AG04450 (cell line): ENCODE measurements at regions not wholly inside any gene's neighbourhood (a gene's known extent, or its start where the extent isn't known, plus 50 kb on each side); places are given as distances from the start of the nearest gene placed in this dataset.

Source experiments
- CTCF ChIA-PET: fragments of 300-600, 350-600 bp; formaldehyde crosslinking; extraction: SDS; loops from one replicate; lab custom pipeline; 2022; ENCODE audit warnings: antibody characterized with exemption, inconsistent platforms; lab: Charles Lee
- POLR2A ChIA-PET: fragments of 350-600 bp; formaldehyde crosslinking; extraction: SDS; loops from one replicate; lab custom pipeline; 2021; ENCODE audit warnings: antibody characterized with exemption, inconsistent platforms; lab: Yijun Ruan, JAX
- DNase-seq: peaks from one replicate; pipeline ENCODE4 v3.0.0-alpha.2; 2011; ENCODE audit warnings: low read depth, low spot score
- H3K27ac ChIP-seq: one replicate; pipeline ENCODE4 v1.5.1; 2012; ENCODE audit warnings: low read depth, low read length, control low read depth
- H3K27me3 ChIP-seq: one replicate; pipeline ENCODE4 v1.6.0; 2012; ENCODE audit warnings: low read length; ENCODE audit not compliant: control insufficient read depth, insufficient read depth
- H3K4me3 ChIP-seq: 2 replicates; pipeline ENCODE4 v1.5.1; 2011; ENCODE audit warnings: mild to moderate bottlenecking, low read depth, low read length, control low read depth
- H3K9me3 ChIP-seq: 2 replicates; pipeline ENCODE4 v1.5.1; 2012; ENCODE audit warnings: low read length; ENCODE audit not compliant: control insufficient read depth, insufficient read depth
- TF ChIP-seq, protein P1 (sequence below): IDR thresholded peaks from 2 replicates; pipeline ENCODE4 v1.5.1; 2011; ENCODE audit warnings: low read depth, low read length, control low read depth, inconsistent platforms

DNA sequence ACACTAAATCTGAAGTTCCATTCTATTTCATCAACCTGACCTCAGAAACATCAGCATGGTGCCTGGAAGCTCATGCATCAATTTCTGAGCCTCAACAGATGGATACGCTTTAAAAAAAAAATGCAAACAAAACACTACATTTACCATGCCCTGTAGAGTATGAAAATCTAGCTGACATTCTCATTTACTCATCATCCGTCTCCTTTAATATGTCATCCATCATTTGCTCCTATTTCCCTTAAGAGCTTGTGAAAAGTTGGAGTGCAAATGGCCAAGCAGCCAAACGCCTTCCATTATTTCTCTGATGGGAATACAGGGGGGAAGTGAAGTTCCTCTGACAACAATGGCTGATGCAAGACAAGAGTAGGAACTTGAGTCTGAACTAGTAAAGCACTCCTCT is 295.0 kb downstream of the TGFB2 start:
- no peaks in the 10 kb centered on the region for H3K27me3 ChIP-seq
- ChIA-PET POLR2A (no interaction called here), CTCF (no interaction called here)

DNA sequence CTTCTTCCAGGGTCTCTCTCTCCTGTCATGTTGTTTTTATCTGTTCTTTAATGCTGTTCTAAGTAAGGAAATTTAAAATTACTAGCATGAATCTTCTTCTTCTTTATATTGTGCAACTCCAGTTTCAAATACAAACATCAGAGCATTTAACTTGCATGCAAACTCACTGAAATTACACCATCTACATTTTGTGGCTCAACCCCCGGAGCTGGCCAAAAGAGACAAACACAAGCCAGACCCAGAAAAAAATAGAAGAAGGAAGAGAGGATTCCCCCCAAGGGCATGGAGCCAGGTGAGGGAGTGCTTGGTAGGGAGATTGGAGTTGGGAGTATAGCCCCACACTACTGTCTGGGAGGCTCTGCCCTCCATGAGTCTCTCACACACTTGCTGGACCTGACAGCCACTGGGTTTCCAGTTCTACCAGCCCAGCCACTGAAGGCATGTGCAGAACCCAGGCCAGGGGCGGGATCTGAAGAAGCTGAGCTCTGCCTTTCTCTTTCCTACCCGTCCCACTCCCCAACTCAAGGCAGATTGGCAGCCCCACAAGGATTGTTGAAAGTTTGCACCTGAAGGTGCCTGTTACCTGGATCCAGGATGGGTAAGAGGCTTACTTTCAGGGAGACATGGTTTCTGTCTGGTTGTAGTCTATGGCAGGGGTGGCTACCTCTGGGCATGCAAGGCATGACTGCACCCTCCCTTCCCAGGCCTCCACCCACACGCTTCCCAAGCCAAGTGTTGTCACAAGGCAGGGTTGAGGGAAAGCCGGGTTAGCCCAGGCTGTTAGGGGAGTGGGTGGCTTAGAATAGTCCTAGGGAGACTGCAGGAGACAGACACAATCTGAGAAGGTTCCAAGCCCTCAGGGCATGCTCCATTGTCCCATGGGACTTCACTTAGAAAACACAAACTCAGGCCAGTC is 297.2 kb downstream of the TGFB2 start:
- ChIA-PET POLR2A (no interaction called here), CTCF (no interaction called here)
- Histone ChIP-seq H3K27me3 (no peaks in the 10 kb centered on the region), H3K4me3 (no peak overlapping the region), H3K27ac (peak overlapping the region; percentile 31), H3K9me3 (no peaks in the 10 kb centered on the region)
- TF ChIP-seq, protein P1, sequence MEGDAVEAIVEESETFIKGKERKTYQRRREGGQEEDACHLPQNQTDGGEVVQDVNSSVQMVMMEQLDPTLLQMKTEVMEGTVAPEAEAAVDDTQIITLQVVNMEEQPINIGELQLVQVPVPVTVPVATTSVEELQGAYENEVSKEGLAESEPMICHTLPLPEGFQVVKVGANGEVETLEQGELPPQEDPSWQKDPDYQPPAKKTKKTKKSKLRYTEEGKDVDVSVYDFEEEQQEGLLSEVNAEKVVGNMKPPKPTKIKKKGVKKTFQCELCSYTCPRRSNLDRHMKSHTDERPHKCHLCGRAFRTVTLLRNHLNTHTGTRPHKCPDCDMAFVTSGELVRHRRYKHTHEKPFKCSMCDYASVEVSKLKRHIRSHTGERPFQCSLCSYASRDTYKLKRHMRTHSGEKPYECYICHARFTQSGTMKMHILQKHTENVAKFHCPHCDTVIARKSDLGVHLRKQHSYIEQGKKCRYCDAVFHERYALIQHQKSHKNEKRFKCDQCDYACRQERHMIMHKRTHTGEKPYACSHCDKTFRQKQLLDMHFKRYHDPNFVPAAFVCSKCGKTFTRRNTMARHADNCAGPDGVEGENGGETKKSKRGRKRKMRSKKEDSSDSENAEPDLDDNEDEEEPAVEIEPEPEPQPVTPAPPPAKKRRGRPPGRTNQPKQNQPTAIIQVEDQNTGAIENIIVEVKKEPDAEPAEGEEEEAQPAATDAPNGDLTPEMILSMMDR = no peak
- no peak for DNase-seq

More for the DNA sequence above, 295.0 kb downstream of the TGFB2 start:
- DNase-seq = no peak
- H3K9me3 ChIP-seq = no peaks in the 10 kb centered on the region
- no peak overlapping the region for H3K4me3 ChIP-seq
- TF ChIP-seq, protein P1 = no peak
- H3K27ac ChIP-seq = no peak overlapping the region

DNA sequence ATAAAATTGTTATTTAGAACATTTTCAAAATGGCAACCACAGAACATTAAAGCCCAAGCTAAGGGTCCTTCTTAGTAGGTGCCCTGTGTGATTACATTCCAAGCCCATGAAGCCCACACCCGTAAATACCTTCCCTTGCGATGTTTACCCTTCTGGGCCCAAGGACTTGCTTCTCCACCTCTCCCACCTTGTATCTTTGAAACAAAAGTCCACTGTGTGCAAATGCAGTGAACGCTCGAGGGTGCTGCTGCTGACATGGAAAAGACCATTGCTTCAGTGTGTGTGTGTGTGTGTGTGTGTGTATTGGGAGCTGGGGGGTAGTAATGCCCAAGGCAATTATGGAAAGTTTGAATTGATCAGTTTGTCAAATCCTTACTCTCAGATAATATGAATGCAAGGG is 298.1 kb downstream of the TGFB2 start:
- Histone ChIP-seq H3K27me3 (no peaks in the 10 kb centered on the region), H3K27ac (no peak overlapping the region), H3K9me3 (no peaks in the 10 kb centered on the region), H3K4me3 (no peak overlapping the region)
- POLR2A ChIA-PET = no interaction called here
- DNase-seq = no peak
- CTCF ChIA-PET = no interaction called here
- TF ChIP-seq, protein P1 = no peak

GRCh38 chr1:218643926-218644325 is 298.8 kb downstream of the TGFB2 start:
- CTCF ChIA-PET = no interaction called here
- H3K9me3 ChIP-seq = no peaks in the 10 kb centered on the region

DNA sequence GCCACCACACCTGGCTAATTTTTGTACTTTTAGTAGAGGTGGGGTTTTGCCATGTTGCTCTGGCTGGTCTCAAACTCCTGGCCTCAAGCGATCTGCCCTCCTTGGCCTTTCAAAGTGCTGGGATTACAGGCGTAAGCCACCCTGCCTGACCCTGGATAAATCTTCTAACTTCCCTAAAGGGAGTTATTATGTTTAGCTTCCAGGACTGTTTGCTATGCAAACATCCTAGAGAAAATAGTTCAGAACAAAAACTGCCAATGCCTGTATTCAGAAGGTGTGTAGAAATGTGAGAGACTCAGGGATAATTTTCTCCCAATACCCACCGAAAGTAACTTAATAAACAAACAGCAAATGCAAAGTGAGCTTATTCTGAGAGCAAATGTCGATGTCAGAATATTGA is 301.2 kb downstream of the TGFB2 start:
- H3K27ac ChIP-seq = no peak overlapping the region
- TF ChIP-seq, protein P1 = no peak
- no peak overlapping the region for H3K4me3 ChIP-seq
- no peaks in the 10 kb centered on the region for H3K9me3 ChIP-seq
- H3K27me3 ChIP-seq = no peaks in the 10 kb centered on the region
- CTCF ChIA-PET = no interaction called here
- POLR2A ChIA-PET = no interaction called here
- DNase-seq = no peak

More at GRCh38 chr1:218643926-218644325, 298.8 kb downstream of the TGFB2 start:
- TF ChIP-seq, protein P1 = no peak
- Histone ChIP-seq H3K4me3 (no peak overlapping the region), H3K27me3 (no peaks in the 10 kb centered on the region), H3K27ac (no peak overlapping the region)
- DNase-seq = no peak
- POLR2A ChIA-PET = no interaction called here
